IPS DF 19.7 (cell line): ENCODE measurements at regions not wholly inside any gene's neighbourhood (a gene's known extent, or its start where the extent isn't known, plus 50 kb on each side); places are given as distances from the start of the nearest gene placed in this dataset.

Experiments used
- DNase-seq: peaks from one replicate; pipeline ENCODE4 v3.0.0-alpha.2; 2013; ENCODE audit warnings: low read depth, low spot score

GRCh38 chr2:163541943-163542342 is 193.9 kb downstream of the FIGN start:
- no peak for DNase-seq

- no peak for DNase-seq
Observed at GRCh38 chr2:163541495-163541894, 194.3 kb downstream of the FIGN start.

GRCh38 chr2:163528640-163529217 is 207.1 kb downstream of the FIGN start:
- no peak for DNase-seq

- no peak for DNase-seq
Observed at GRCh38 chr2:163527381-163527780, 208.4 kb downstream of the FIGN start.

- no peak for DNase-seq
Observed at GRCh38 chr2:163518762-163519161, 217.0 kb downstream of the FIGN start.

- DNase-seq: no peak
Observed at GRCh38 chr2:163515836-163516235, 220.0 kb downstream of the FIGN start.

GRCh38 chr2:163505281-163505680 is 230.5 kb downstream of the FIGN start:
- no peak for DNase-seq

- no peak for DNase-seq
Observed at GRCh38 chr2:163493359-163494298, 242.2 kb downstream of the FIGN start.

GRCh38 chr2:163491850-163492249 is 244.0 kb downstream of the FIGN start:
- DNase-seq: no peak

GRCh38 chr2:163490281-163490680 is 245.5 kb downstream of the FIGN start:
- DNase-seq: no peak

- no peak for DNase-seq
Observed at GRCh38 chr2:163481515-163481914, 254.3 kb downstream of the FIGN start.

GRCh38 chr2:163479599-163479998 is 256.2 kb downstream of the FIGN start:
- no peak for DNase-seq

- no peak for DNase-seq
Observed at GRCh38 chr2:163475815-163476214, 260.0 kb downstream of the FIGN start.

- DNase-seq: no peak
Observed at GRCh38 chr2:163474889-163475288, 260.9 kb downstream of the FIGN start.

- DNase-seq: no peak
Observed at GRCh38 chr2:163474319-163474744, 261.5 kb downstream of the FIGN start.

GRCh38 chr2:163471947-163472346 is 263.9 kb downstream of the FIGN start:
- DNase-seq: no peak

- DNase-seq: no peak
Observed at GRCh38 chr2:163469561-163469962, 266.2 kb downstream of the FIGN start.

- DNase-seq: no peak
Observed at GRCh38 chr2:163467251-163467630, 268.6 kb downstream of the FIGN start.

GRCh38 chr2:163466331-163467250 is 269.2 kb downstream of the FIGN start:
- DNase-seq: no peak

GRCh38 chr2:163465440-163465839 is 270.4 kb downstream of the FIGN start:
- no peak for DNase-seq

GRCh38 chr2:163463411-163463810 is 272.4 kb downstream of the FIGN start:
- DNase-seq: no peak

- no peak for DNase-seq
Observed at GRCh38 chr2:163462993-163463392, 272.8 kb downstream of the FIGN start.
